SU-DHL-6 (cell line): ENCODE measurements at regions not wholly inside any gene's neighbourhood (a gene's known extent, or its start where the extent isn't known, plus 50 kb on each side); places are given as distances from the start of the nearest gene placed in this dataset.

Experiments used
- H2AFZ ChIP-seq: fragments of 200-600 bp; sonication (generic); 2 replicates; pipeline ENCODE4 v1.6.1; 2014; ENCODE audit warnings: low read depth, mild to moderate bottlenecking, moderate library complexity, mixed read lengths, antibody characterized with exemption, low read length; ENCODE audit not compliant: severe bottlenecking
- H3F3A ChIP-seq: fragments of 200-600 bp; shearing (Covaris generic); 2 replicates; pipeline ENCODE4 v1.6.0; 2016; ENCODE audit warnings: antibody characterized with exemption, mild to moderate bottlenecking; ENCODE audit not compliant: insufficient read depth
- H3K27ac ChIP-seq: fragments of 200-600 bp; sonication (generic); 2 replicates; pipeline ENCODE4 v1.5.1; 2016; ENCODE audit warnings: low read depth, mild to moderate bottlenecking, low read length, moderate library complexity, mixed read lengths
- H3K27me3 ChIP-seq: fragments of 200-600 bp; sonication (generic), shearing (Covaris generic); 2 replicates; pipeline ENCODE4 v1.6.0; 2014; ENCODE audit warnings: mild to moderate bottlenecking, low read length
- H3K36me3 ChIP-seq: fragments of 200-600 bp; sonication (generic); 2 replicates; pipeline ENCODE4 v1.6.1; 2014; ENCODE audit warnings: mild to moderate bottlenecking, low read length, mixed read lengths
- H3K4me2 ChIP-seq: fragments of 300-600, 200-600 bp; shearing (Covaris generic), sonication (generic); 2 replicates; pipeline ENCODE4 v1.6.0; 2014; ENCODE audit warnings: low read length, low read depth, mild to moderate bottlenecking; ENCODE audit not compliant: poor library complexity, severe bottlenecking
- H3K4me3 ChIP-seq: fragments of 200-600 bp; sonication (generic); 2 replicates; pipeline ENCODE4 v1.5.1; 2014; ENCODE audit warnings: antibody characterized with exemption, low read length, mild to moderate bottlenecking, mixed read lengths; ENCODE audit not compliant: insufficient read depth, poor library complexity, severe bottlenecking
- H3K79me2 ChIP-seq: fragments of 200-600 bp; sonication (generic); 2 replicates; pipeline ENCODE4 v1.6.1; 2014; ENCODE audit warnings: mild to moderate bottlenecking, low read length, moderate library complexity; ENCODE audit not compliant: insufficient read depth
- H3K9ac ChIP-seq: fragments of 200-600 bp; sonication (generic); 2 replicates; pipeline ENCODE4 v1.7.0; 2014; ENCODE audit warnings: mild to moderate bottlenecking, low read length
- H3K9me2 ChIP-seq: fragments of 200-600 bp; sonication (generic); replicated peaks from 2 replicates; pipeline ENCODE4 v1.6.1; 2014; ENCODE audit warnings: low read length; ENCODE audit not compliant: insufficient read depth
- H3K9me3 ChIP-seq: fragments of 200-600 bp; sonication (generic); 2 replicates; pipeline ENCODE4 v1.6.1; 2014; ENCODE audit warnings: low read length, mixed read lengths; ENCODE audit not compliant: insufficient read depth
- H4K20me1 ChIP-seq: fragments of 200-600 bp; sonication (generic); 2 replicates; pipeline ENCODE4 v1.6.1; 2014; ENCODE audit warnings: low read depth, mild to moderate bottlenecking, antibody characterized with exemption, low read length, moderate library complexity, mixed read lengths
- CTCF ChIP-seq: fragments of 200-600 bp; sonication (generic); IDR thresholded peaks from one replicate; pipeline ENCODE4 v1.5.1; 2017; ENCODE audit warnings: antibody characterized with exemption, mild to moderate bottlenecking, low read length, moderate library complexity; ENCODE audit not compliant: insufficient read depth, poor library complexity, severe bottlenecking
- EZH2phosphoT487 ChIP-seq: fragments of 200-600 bp; sonication (generic), shearing (Covaris generic); conservative IDR thresholded peaks from 2 replicates; pipeline ENCODE4 v1.6.1; 2018; ENCODE audit warnings: mild to moderate bottlenecking, antibody characterized with exemption, low read length, moderate library complexity, mixed read lengths

GRCh38 chr10:91700788-91701444 is 68.0 kb upstream of the PPP1R3C start:
- Histone ChIP-seq H3K36me3 (no peaks in the 10 kb centered on the region), H3K9me2 (no peaks in the 10 kb centered on the region), H2AFZ (no peak overlapping the region), H3K79me2 (no peaks in the 10 kb centered on the region), H3K27ac (no peak overlapping the region), H3K9me3 (no peaks in the 10 kb centered on the region), H3K9ac (no peak overlapping the region), H3K27me3 (peaks cover 2% of the 10 kb centered on the region; the same call in 1 of the 2 replicates), H4K20me1 (no peaks in the 10 kb centered on the region), H3K4me2 (no peak overlapping the region), H3K4me3 (no peak overlapping the region), H3F3A (no peaks in the 10 kb centered on the region)
- TF ChIP-seq CTCF (no peak), EZH2phosphoT487 (no peak)

- Histone ChIP-seq H3K4me2 (no peak overlapping the region), H2AFZ (no peak overlapping the region), H3K27me3 (peaks cover 2% of the 10 kb centered on the region; the same call in 1 of the 2 replicates), H3K9ac (no peak overlapping the region), H3K79me2 (no peaks in the 10 kb centered on the region), H3K9me3 (no peaks in the 10 kb centered on the region), H4K20me1 (no peaks in the 10 kb centered on the region), H3K4me3 (no peak overlapping the region), H3K9me2 (no peaks in the 10 kb centered on the region), H3F3A (no peaks in the 10 kb centered on the region), H3K27ac (no peak overlapping the region), H3K36me3 (no peaks in the 10 kb centered on the region)
- no peak for TF ChIP-seq CTCF
- TF ChIP-seq EZH2phosphoT487 = no peak
Measured at GRCh38 chr10:91700273-91700672, 67.4 kb upstream of the PPP1R3C start.

- no peaks in the 10 kb centered on the region for H4K20me1 ChIP-seq
- no peak overlapping the region for H2AFZ ChIP-seq
- peaks cover 2% of the 10 kb centered on the region; the same call in 1 of the 2 replicates for H3K27me3 ChIP-seq
- H3K79me2 ChIP-seq = no peaks in the 10 kb centered on the region
- no peaks in the 10 kb centered on the region for H3K36me3 ChIP-seq
- no peak overlapping the region for H3K4me3 ChIP-seq
- no peak overlapping the region for H3K9ac ChIP-seq
- no peak overlapping the region for H3K4me2 ChIP-seq
- no peak overlapping the region for H3K27ac ChIP-seq
- no peaks in the 10 kb centered on the region for H3K9me3 ChIP-seq
- no peak for TF ChIP-seq EZH2phosphoT487
- no peak for TF ChIP-seq CTCF
- H3K9me2 ChIP-seq = no peaks in the 10 kb centered on the region
- H3F3A ChIP-seq = no peaks in the 10 kb centered on the region
Measured at GRCh38 chr10:91698258-91698657, 65.4 kb upstream of the PPP1R3C start.
